ENCODE measurements at regions not wholly inside any gene's neighbourhood (a gene's known extent, or its start where the extent isn't known, plus 50 kb on each side); places are given as distances from the start of the nearest gene placed in this dataset.
"Not testable (repeated sequence)": the region's sequence is repeated elsewhere in the genome, so short reads cannot be mapped to it uniquely, and the experiment has no call there.

- H3K36me3 ChIP-seq (replicated peaks; ENCODE audit: control insufficient read depth, insufficient read depth, low read length); DNase-seq; H3K4me3 ChIP-seq (ENCODE audit: insufficient read depth, low read depth, low read length); H3K27me3 ChIP-seq (ENCODE audit: control insufficient read depth, insufficient read depth, low read length): not testable (repeated sequence)
Observed at GRCh38 chr17:22044706-22045246, 352.5 kb downstream of the KCNJ18 start.

GRCh38 chr17:22047521-22047920 is 355.2 kb downstream of the KCNJ18 start:
- not testable (repeated sequence) for DNase-seq; H3K36me3 ChIP-seq (replicated peaks; ENCODE audit: control insufficient read depth, insufficient read depth, low read length); H3K4me3 ChIP-seq (ENCODE audit: insufficient read depth, low read depth, low read length); H3K27me3 ChIP-seq (ENCODE audit: control insufficient read depth, insufficient read depth, low read length)

GRCh38 chr17:22048226-22048625 is 355.9 kb downstream of the KCNJ18 start:
- not testable (repeated sequence) for DNase-seq; H3K36me3 ChIP-seq (replicated peaks; ENCODE audit: control insufficient read depth, insufficient read depth, low read length); H3K27me3 ChIP-seq (ENCODE audit: control insufficient read depth, insufficient read depth, low read length); H3K4me3 ChIP-seq (ENCODE audit: insufficient read depth, low read depth, low read length)

- not testable (repeated sequence) for H3K27me3 ChIP-seq (ENCODE audit: control insufficient read depth, insufficient read depth, low read length); DNase-seq; H3K36me3 ChIP-seq (replicated peaks; ENCODE audit: control insufficient read depth, insufficient read depth, low read length); H3K4me3 ChIP-seq (ENCODE audit: insufficient read depth, low read depth, low read length)
Observed at GRCh38 chr17:22050766-22051165, 358.4 kb downstream of the KCNJ18 start.

- not testable (repeated sequence) for H3K36me3 ChIP-seq (replicated peaks; ENCODE audit: control insufficient read depth, insufficient read depth, low read length); DNase-seq; H3K27me3 ChIP-seq (ENCODE audit: control insufficient read depth, insufficient read depth, low read length); H3K4me3 ChIP-seq (ENCODE audit: insufficient read depth, low read depth, low read length)
Observed at GRCh38 chr17:22052715-22053114, 360.4 kb downstream of the KCNJ18 start.

GRCh38 chr17:22056566-22056965 is 364.2 kb downstream of the KCNJ18 start:
- H3K36me3 ChIP-seq (replicated peaks; ENCODE audit: control insufficient read depth, insufficient read depth, low read length); H3K4me3 ChIP-seq (ENCODE audit: insufficient read depth, low read depth, low read length); DNase-seq; H3K27me3 ChIP-seq (ENCODE audit: control insufficient read depth, insufficient read depth, low read length): not testable (repeated sequence)

GRCh38 chr17:22075918-22076317 is 383.6 kb downstream of the KCNJ18 start:
- H3K4me3 ChIP-seq (ENCODE audit: insufficient read depth, low read depth, low read length): not testable (repeated sequence)

GRCh38 chr17:22088589-22088988 is 396.3 kb downstream of the KCNJ18 start:
- DNase-seq: peak; percentile 0
- not testable (repeated sequence) for H3K27me3 ChIP-seq (ENCODE audit: control insufficient read depth, insufficient read depth, low read length); H3K36me3 ChIP-seq (replicated peaks; ENCODE audit: control insufficient read depth, insufficient read depth, low read length); H3K4me3 ChIP-seq (ENCODE audit: insufficient read depth, low read depth, low read length)

More at GRCh38 chr17:22075918-22076317, 383.6 kb downstream of the KCNJ18 start:
- DNase-seq; H3K27me3 ChIP-seq (ENCODE audit: control insufficient read depth, insufficient read depth, low read length); H3K36me3 ChIP-seq (replicated peaks; ENCODE audit: control insufficient read depth, insufficient read depth, low read length): not testable (repeated sequence)

GRCh38 chr17:22090263-22090935 is 398.1 kb downstream of the KCNJ18 start:
- no peak for DNase-seq
- no peak overlapping the region for H3K4me3 ChIP-seq (ENCODE audit: insufficient read depth, low read depth, low read length)
- H3K36me3 ChIP-seq (replicated peaks; ENCODE audit: control insufficient read depth, insufficient read depth, low read length): no peaks in the 10 kb centered on the region
- H3K27me3 ChIP-seq (ENCODE audit: control insufficient read depth, insufficient read depth, low read length): no peaks in the 10 kb centered on the region

- H3K36me3 ChIP-seq (replicated peaks; ENCODE audit: control insufficient read depth, insufficient read depth, low read length); H3K27me3 ChIP-seq (ENCODE audit: control insufficient read depth, insufficient read depth, low read length); DNase-seq: not testable (repeated sequence)
- H3K4me3 ChIP-seq (ENCODE audit: insufficient read depth, low read depth, low read length): peak overlapping the region; percentile 27; the same call in 1 of the 2 replicates
Observed at GRCh38 chr17:22091041-22091679, 398.8 kb downstream of the KCNJ18 start.

GRCh38 chr17:22091840-22092239 is 399.5 kb downstream of the KCNJ18 start:
- not testable (repeated sequence) for DNase-seq; H3K36me3 ChIP-seq (replicated peaks; ENCODE audit: control insufficient read depth, insufficient read depth, low read length); H3K4me3 ChIP-seq (ENCODE audit: insufficient read depth, low read depth, low read length); H3K27me3 ChIP-seq (ENCODE audit: control insufficient read depth, insufficient read depth, low read length)

GRCh38 chr17:22095414-22095813 is 403.1 kb downstream of the KCNJ18 start:
- not testable (repeated sequence) for H3K27me3 ChIP-seq (ENCODE audit: control insufficient read depth, insufficient read depth, low read length); H3K4me3 ChIP-seq (ENCODE audit: insufficient read depth, low read depth, low read length); DNase-seq; H3K36me3 ChIP-seq (replicated peaks; ENCODE audit: control insufficient read depth, insufficient read depth, low read length)

GRCh38 chr17:22099633-22100032 is 407.3 kb downstream of the KCNJ18 start:
- DNase-seq; H3K4me3 ChIP-seq (ENCODE audit: insufficient read depth, low read depth, low read length); H3K36me3 ChIP-seq (replicated peaks; ENCODE audit: control insufficient read depth, insufficient read depth, low read length); H3K27me3 ChIP-seq (ENCODE audit: control insufficient read depth, insufficient read depth, low read length): not testable (repeated sequence)

GRCh38 chr17:22102177-22102576 is 409.9 kb downstream of the KCNJ18 start:
- Histone ChIP-seq H3K4me3 (ENCODE audit: insufficient read depth, low read depth, low read length) (no peak overlapping the region), H3K27me3 (ENCODE audit: control insufficient read depth, insufficient read depth, low read length) (no peaks in the 10 kb centered on the region), H3K36me3 (replicated peaks; ENCODE audit: control insufficient read depth, insufficient read depth, low read length) (no peaks in the 10 kb centered on the region)
- no peak for DNase-seq

- H3K4me3 ChIP-seq (ENCODE audit: insufficient read depth, low read depth, low read length); H3K36me3 ChIP-seq (replicated peaks; ENCODE audit: control insufficient read depth, insufficient read depth, low read length); H3K27me3 ChIP-seq (ENCODE audit: control insufficient read depth, insufficient read depth, low read length); DNase-seq: not testable (repeated sequence)
Observed at GRCh38 chr17:22116720-22117119, 424.4 kb downstream of the KCNJ18 start.
